ENCODE measurements at regions not wholly inside any gene's neighbourhood (a gene's known extent, or its start where the extent isn't known, plus 50 kb on each side); places are given as distances from the start of the nearest gene placed in this dataset.

GRCh38 chr20:40967700-40968099 lies 60.9 kb upstream of the TOP1 start:
- TF ChIP-seq CTCF (conservative IDR thresholded peaks at IDR 0.05; ENCODE audit: low read depth, low read length) (no peak), EZH2 (IDR thresholded peaks at IDR 0.05; ENCODE audit: low read length, unreplicated experiment) (no peak), EZH2phosphoT487 (IDR thresholded peaks at IDR 0.05; ENCODE audit: borderline replicate concordance, low read length) (no peak)
